HG03342 (cell line): ENCODE measurements at regions not wholly inside any gene's neighbourhood (a gene's known extent, or its start where the extent isn't known, plus 50 kb on each side); places are given as distances from the start of the nearest gene placed in this dataset.

Experiments
- ATAC-seq: cut with Tn5 transposase; IDR thresholded peaks from one replicate; pipeline ENCODE4 v1.9.1; 2021; ENCODE audit warnings: mild to moderate bottlenecking, moderate library complexity; ENCODE audit not compliant: unreplicated experiment

- ATAC-seq: peak; percentile 61
These were observed 51.8 kb upstream of the TARDBP start for GRCh38 chr1:10960411-10961299.

GRCh38 chr1:10961300-10961833 lies 51.1 kb upstream of the TARDBP start:
- ATAC-seq: no peak

- ATAC-seq: no peak
These were observed 50.0 kb upstream of the TARDBP start for GRCh38 chr1:10962483-10962882.
